CD4-positive, alpha-beta memory T cell (primary cell): ENCODE measurements at regions not wholly inside any gene's neighbourhood (a gene's known extent, or its start where the extent isn't known, plus 50 kb on each side); places are given as distances from the start of the nearest gene placed in this dataset.

Source experiments
- CTCF ChIA-PET: fragments of 350-600 bp; sonication (Branson Sonifier 250); formaldehyde crosslinking; loops from one replicate; lab custom pipeline; 2021; ENCODE audit warnings: inconsistent platforms; ENCODE audit not compliant: partially characterized antibody; lab: Charles Lee
- POLR2A ChIA-PET: fragments of 350-600 bp; sonication (Branson Sonifier 250); formaldehyde crosslinking; loops from one replicate; lab custom pipeline; 2021; ENCODE audit not compliant: partially characterized antibody; lab: Charles Lee
- DNase-seq, 5 donors: peaks; one replicate each; pipeline versions ENCODE4 v3.0.0 to v3.0.0-alpha.2; 2020 to 2022; ENCODE audit warnings: mixed read lengths in 1 of 5
- H3K27ac ChIP-seq: one replicate; pipeline ENCODE4 v1.7.0; 2013; ENCODE audit warnings: low read depth, low read length
- H3K27me3 ChIP-seq: 2 replicates; pipeline ENCODE4 v1.7.0; 2013; ENCODE audit warnings: mild to moderate bottlenecking, low read length, moderate library complexity; ENCODE audit not compliant: insufficient read depth
- H3K36me3 ChIP-seq: 2 replicates; pipeline ENCODE4 v1.7.0; 2013; ENCODE audit warnings: mild to moderate bottlenecking, low read length, moderate library complexity; ENCODE audit not compliant: insufficient read depth
- H3K4me1 ChIP-seq: 2 replicates; pipeline ENCODE4 v1.7.0; 2013; ENCODE audit warnings: mild to moderate bottlenecking, low read length, moderate library complexity; ENCODE audit not compliant: insufficient read depth
- H3K4me3 ChIP-seq, 2 donors: one replicate each; pipeline ENCODE4 v1.7.0; 2013; ENCODE audit warnings: low read length in 2 of 2, mild to moderate bottlenecking in 1 of 2
- H3K9me3 ChIP-seq, 2 donors: one replicate each; pipeline ENCODE4 v1.7.0; 2013; ENCODE audit warnings: low read length in 2 of 2, control low read depth in 1 of 2; ENCODE audit not compliant: control insufficient read depth in 1 of 2
- H3K27ac Mint-ChIP-seq, 7 donors: one replicate each; pipeline ENCODE4 v1.8.0; 2020 to 2021; ENCODE audit warnings: mixed read lengths in 7 of 7, mild to moderate bottlenecking in 6 of 7, inconsistent platforms in 3 of 7, moderate library complexity in 3 of 7
- H3K27me3 Mint-ChIP-seq, 2 donors: one replicate each; pipeline ENCODE4 v1.8.0; 2020 to 2021; ENCODE audit warnings: mixed read lengths in 2 of 2
- H3K36me3 Mint-ChIP-seq, 2 donors: one replicate each; pipeline ENCODE4 v1.8.0; 2020 to 2021; ENCODE audit warnings: mixed read lengths in 2 of 2, inconsistent platforms in 1 of 2, mild to moderate bottlenecking in 1 of 2
- H3K4me1 Mint-ChIP-seq, 4 donors: one replicate each; pipeline ENCODE4 v1.8.0; 2020 to 2021; ENCODE audit warnings: mixed read lengths in 4 of 4, mild to moderate bottlenecking in 1 of 4
- H3K4me3 Mint-ChIP-seq, 8 donors: one replicate each; pipeline ENCODE4 v1.8.0; 2020 to 2021; ENCODE audit warnings: mixed read lengths in 8 of 8, mild to moderate bottlenecking in 7 of 8, moderate library complexity in 6 of 8, inconsistent platforms in 3 of 8
- H3K9me3 Mint-ChIP-seq, 8 donors: one replicate each; pipeline ENCODE4 v1.8.0; 2020 to 2021; ENCODE audit warnings: mixed read lengths in 8 of 8, mild to moderate bottlenecking in 5 of 8, inconsistent platforms in 3 of 8, moderate library complexity in 1 of 8
- intact Hi-C: fragments of 100-400 bp; cut with micrococcal nuclease; formaldehyde crosslinking; loops from one replicate; pipeline ENCODE4 v1.15.1; 2023

DNA sequence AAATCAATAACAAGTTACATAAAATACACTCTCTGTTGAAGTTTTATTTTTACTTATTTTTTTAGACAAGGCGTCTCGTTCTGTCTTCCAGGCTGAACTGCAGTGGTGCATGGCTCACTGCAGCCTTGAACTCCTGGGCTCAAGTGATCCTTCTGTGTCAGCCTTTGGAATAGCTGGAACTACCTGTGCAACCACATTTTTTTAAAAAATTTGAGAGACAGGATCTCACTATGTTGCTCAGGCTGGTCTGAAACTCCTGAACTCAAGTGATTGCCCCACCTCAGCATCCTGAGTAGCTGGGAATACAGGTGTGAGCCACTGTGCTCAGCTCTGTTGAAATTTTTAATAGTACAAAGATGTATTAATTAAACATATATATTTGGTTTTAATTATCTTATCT, 614.3 kb upstream of the ARRDC4 start:
- H3K27me3 Mint-ChIP-seq, result no peaks in the 10 kb centered on the region
- Histone ChIP-seq H3K36me3 (no peaks in the 10 kb centered on the region), H3K9me3 (no peaks in the 10 kb centered on the region), H3K27me3 (no peaks in the 10 kb centered on the region), H3K4me1 (no peaks in the 10 kb centered on the region), H3K4me3 (no peak overlapping the region), H3K27ac (no peak overlapping the region)
- no peaks in the 10 kb centered on the region for H3K36me3 Mint-ChIP-seq
- no peak overlapping the region for H3K4me3 Mint-ChIP-seq
- intact Hi-C loops, result no loop called here
- no peak for DNase-seq
- H3K4me1 Mint-ChIP-seq, result no peaks in the 10 kb centered on the region
- no peak overlapping the region for H3K27ac Mint-ChIP-seq
- ChIA-PET CTCF (no interaction called here), POLR2A (no interaction called here)
- H3K9me3 Mint-ChIP-seq, result peaks cover 0 to 9% (median 7%) of the 10 kb centered on the region in 8 donors

DNA sequence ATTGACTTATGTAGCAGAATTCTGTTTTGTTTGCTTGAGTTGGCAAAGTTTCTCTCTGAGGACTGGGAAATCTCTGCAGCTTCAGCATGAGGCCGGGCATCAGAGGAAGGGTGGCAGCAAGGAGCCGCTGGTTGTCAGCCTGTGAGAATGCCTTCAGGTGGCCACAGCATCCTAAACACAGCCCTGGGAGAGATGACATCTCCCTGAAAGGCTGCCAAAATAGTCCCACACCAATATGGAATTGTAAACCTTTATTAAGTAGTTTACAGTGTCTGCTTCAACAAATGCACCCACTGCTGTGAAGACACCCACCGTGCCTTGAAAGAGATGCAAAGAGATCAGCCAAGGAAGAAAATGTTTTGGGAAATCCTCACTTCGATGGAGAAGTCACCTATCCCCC, 609.7 kb upstream of the ARRDC4 start:
- no peaks in the 10 kb centered on the region for H3K27me3 Mint-ChIP-seq
- no peaks in the 10 kb centered on the region for H3K27me3 ChIP-seq
- H3K4me1 ChIP-seq, result no peaks in the 10 kb centered on the region
- peaks cover 2 to 12% (median 8%) of the 10 kb centered on the region in 8 donors for H3K9me3 Mint-ChIP-seq
- no peak for DNase-seq
- no peaks in the 10 kb centered on the region for H3K36me3 ChIP-seq
- ChIA-PET POLR2A (no interaction called here), CTCF (no interaction called here)
- H3K27ac ChIP-seq, result no peak overlapping the region
- intact Hi-C loops, result no loop called here
- H3K27ac Mint-ChIP-seq, result no peak overlapping the region
- no peak overlapping the region for H3K4me3 Mint-ChIP-seq
- H3K4me1 Mint-ChIP-seq, result no peaks in the 10 kb centered on the region
- H3K4me3 ChIP-seq, result no peak overlapping the region
- no peaks in the 10 kb centered on the region for H3K9me3 ChIP-seq
- H3K36me3 Mint-ChIP-seq, result no peaks in the 10 kb centered on the region

DNA sequence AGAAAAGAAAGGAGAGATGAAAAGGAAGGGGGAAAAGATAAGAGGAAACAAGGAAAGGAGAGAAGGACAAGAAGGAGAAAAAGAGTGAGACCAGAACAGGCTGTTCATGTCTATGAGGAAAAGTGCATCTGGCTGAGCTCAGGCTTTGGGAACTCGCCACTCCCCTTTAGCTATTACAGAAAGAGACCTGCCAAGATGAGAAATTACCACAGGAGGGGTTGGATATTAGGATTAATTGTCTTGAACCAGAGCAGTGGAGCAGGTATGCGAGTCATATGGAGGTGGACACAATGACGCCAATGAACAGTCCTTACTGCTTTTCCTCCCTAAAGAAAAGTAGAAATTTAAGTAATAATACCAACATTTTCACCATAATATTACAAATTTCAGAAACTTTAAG, 577.0 kb upstream of the ARRDC4 start:
- H3K27me3 ChIP-seq, result no peaks in the 10 kb centered on the region
- POLR2A ChIA-PET, result no interaction called here
- Mint-ChIP-seq H3K4me1 (no peaks in the 10 kb centered on the region), H3K27ac (no peak overlapping the region), H3K27me3 (no peaks in the 10 kb centered on the region), H3K9me3 (peaks cover 0 to 15% (median 5%) of the 10 kb centered on the region in 8 donors), H3K4me3 (no peak overlapping the region), H3K36me3 (no peaks in the 10 kb centered on the region)
- H3K36me3 ChIP-seq, result no peaks in the 10 kb centered on the region
- no peaks in the 10 kb centered on the region for H3K4me1 ChIP-seq
- intact Hi-C loops, result no loop called here
- H3K9me3 ChIP-seq, result no peaks in the 10 kb centered on the region
- DNase-seq, result no peak
- CTCF ChIA-PET, result no interaction called here
- H3K27ac ChIP-seq, result no peak overlapping the region
- H3K4me3 ChIP-seq, result no peak overlapping the region

DNA sequence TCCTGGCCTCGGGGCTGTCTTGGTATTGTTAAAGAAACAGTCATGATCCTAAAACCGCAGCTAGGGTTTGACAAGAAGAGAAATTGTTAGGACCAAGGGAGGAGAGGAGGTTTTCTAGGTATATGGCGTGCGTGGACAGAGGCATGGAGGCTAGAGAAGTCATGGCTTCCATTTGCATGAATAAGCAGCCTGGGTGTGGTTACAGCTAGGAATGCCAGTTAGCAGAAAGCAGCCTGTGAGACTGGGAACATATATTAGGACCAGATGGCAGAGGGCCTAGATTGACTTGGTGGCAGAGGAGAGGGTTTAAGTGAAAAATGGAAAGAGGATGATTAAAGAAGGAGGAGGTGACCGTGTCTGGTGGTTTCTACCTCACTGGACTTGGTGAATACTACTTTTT, 573.6 kb upstream of the ARRDC4 start:
- no peak overlapping the region for H3K27ac Mint-ChIP-seq
- peaks cover 0 to 15% (median 6%) of the 10 kb centered on the region in 8 donors for H3K9me3 Mint-ChIP-seq
- Histone ChIP-seq H3K27me3 (no peaks in the 10 kb centered on the region), H3K9me3 (no peaks in the 10 kb centered on the region), H3K27ac (no peak overlapping the region), H3K4me3 (no peak overlapping the region), H3K4me1 (no peaks in the 10 kb centered on the region), H3K36me3 (no peaks in the 10 kb centered on the region)
- H3K36me3 Mint-ChIP-seq, result no peaks in the 10 kb centered on the region
- DNase-seq, result no peak
- POLR2A ChIA-PET, result no interaction called here
- H3K27me3 Mint-ChIP-seq, result no peaks in the 10 kb centered on the region
- no peaks in the 10 kb centered on the region for H3K4me1 Mint-ChIP-seq
- H3K4me3 Mint-ChIP-seq, result no peak overlapping the region
- intact Hi-C loops, result no loop called here
- CTCF ChIA-PET, result no interaction called here

DNA sequence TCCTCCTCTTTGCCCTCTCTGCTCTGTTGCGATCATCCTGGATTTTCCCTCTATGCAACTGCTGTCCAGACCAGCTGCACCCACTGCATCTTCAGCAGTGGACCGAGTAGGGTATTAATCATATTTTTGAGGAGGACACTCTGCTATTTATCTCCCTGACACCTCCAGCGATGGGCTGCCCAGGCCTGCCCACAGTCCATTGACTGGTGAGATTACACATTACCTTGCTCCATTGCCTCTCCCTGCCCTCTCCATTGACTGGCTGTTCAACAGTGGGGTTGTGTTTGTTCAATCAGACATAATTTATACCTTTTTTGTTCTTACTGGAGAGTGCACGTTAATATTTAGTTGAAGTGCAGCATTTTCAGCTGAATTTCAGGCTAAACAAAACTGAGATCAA, 559.3 kb upstream of the ARRDC4 start:
- no peaks in the 10 kb centered on the region for H3K36me3 ChIP-seq
- H3K27me3 ChIP-seq, result no peaks in the 10 kb centered on the region
- Mint-ChIP-seq H3K4me3 (no peak overlapping the region), H3K36me3 (no peaks in the 10 kb centered on the region), H3K4me1 (no peaks in the 10 kb centered on the region), H3K9me3 (peaks cover 2 to 23% (median 9%) of the 10 kb centered on the region in 8 donors), H3K27ac (no peak overlapping the region), H3K27me3 (no peaks in the 10 kb centered on the region)
- no peak for DNase-seq
- H3K9me3 ChIP-seq, result no peaks in the 10 kb centered on the region
- ChIA-PET POLR2A (no interaction called here), CTCF (no interaction called here)
- H3K4me3 ChIP-seq, result no peak overlapping the region
- intact Hi-C loops, result no loop called here
- no peaks in the 10 kb centered on the region for H3K4me1 ChIP-seq
- H3K27ac ChIP-seq, result no peak overlapping the region

DNA sequence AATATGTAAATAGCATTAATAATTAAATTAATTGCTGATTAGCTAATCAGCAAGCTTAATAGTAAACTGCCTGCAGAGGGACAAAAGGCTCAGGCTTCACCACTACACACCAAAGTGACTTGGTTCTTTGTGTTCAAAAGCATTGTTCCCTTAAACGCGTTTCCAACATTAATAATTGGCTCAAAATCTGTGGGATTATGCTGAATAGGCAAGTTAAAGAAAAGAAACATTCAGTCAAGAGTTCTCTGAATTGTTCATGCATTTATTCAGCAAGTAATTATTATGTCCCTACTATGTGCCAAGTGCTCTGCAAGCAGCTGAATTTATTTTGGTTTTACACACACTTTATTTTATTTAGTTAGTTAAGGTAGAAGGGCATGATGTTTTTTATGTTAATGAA, 558.5 kb upstream of the ARRDC4 start:
- Mint-ChIP-seq H3K27me3 (no peaks in the 10 kb centered on the region), H3K36me3 (no peaks in the 10 kb centered on the region), H3K9me3 (peaks cover 3 to 27% (median 10%) of the 10 kb centered on the region in 8 donors), H3K4me3 (no peak overlapping the region), H3K27ac (no peak overlapping the region), H3K4me1 (no peaks in the 10 kb centered on the region)
- ChIA-PET CTCF (no interaction called here), POLR2A (no interaction called here)
- Histone ChIP-seq H3K4me3 (no peak overlapping the region), H3K27me3 (no peaks in the 10 kb centered on the region), H3K4me1 (no peaks in the 10 kb centered on the region), H3K27ac (no peak overlapping the region), H3K36me3 (no peaks in the 10 kb centered on the region), H3K9me3 (no peaks in the 10 kb centered on the region)
- DNase-seq, result no peak
- intact Hi-C loops, result no loop called here

DNA sequence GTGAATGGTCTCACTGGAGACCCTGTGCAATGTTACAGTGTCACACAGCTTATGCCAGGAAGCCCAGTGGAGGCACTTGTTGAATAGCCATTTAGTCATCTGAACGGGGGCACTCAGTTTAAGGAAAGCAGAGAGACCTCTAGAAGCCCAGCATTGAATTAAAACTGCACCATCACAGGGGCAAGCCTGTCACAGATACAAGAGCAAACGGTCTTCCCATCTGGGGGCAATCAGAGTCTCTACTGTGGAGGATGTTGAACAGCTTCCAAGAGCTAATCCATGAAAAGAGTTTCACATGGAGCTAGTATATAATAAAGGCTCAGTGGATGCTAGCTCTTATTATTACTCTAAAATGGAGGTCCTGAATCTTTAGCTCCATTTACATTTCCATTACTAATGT, 553.7 kb upstream of the ARRDC4 start:
- POLR2A ChIA-PET, result no interaction called here
- intact Hi-C loops, result no loop called here

More for the DNA sequence above, 553.7 kb upstream of the ARRDC4 start:
- Mint-ChIP-seq H3K27ac (no peak overlapping the region), H3K27me3 (no peaks in the 10 kb centered on the region), H3K9me3 (peaks cover 0 to 19% (median 11%) of the 10 kb centered on the region in 8 donors), H3K36me3 (no peaks in the 10 kb centered on the region), H3K4me1 (no peaks in the 10 kb centered on the region), H3K4me3 (no peak overlapping the region)
- H3K9me3 ChIP-seq, result no peaks in the 10 kb centered on the region
- no peak overlapping the region for H3K27ac ChIP-seq
- CTCF ChIA-PET, result no interaction called here
- H3K27me3 ChIP-seq, result no peaks in the 10 kb centered on the region
- no peak overlapping the region for H3K4me3 ChIP-seq
- no peaks in the 10 kb centered on the region for H3K4me1 ChIP-seq
- DNase-seq, result no peak
- no peaks in the 10 kb centered on the region for H3K36me3 ChIP-seq
